AG09309 (cell line): ENCODE measurements at regions not wholly inside any gene's neighbourhood (a gene's known extent, or its start where the extent isn't known, plus 50 kb on each side); places are given as distances from the start of the nearest gene placed in this dataset.
A peak's percentile ranks its signal among the peaks of the same experiment; 100 is the strongest.

Experiments used
- DNase-seq: peaks from one replicate; pipeline ENCODE4 v3.0.0-alpha.2; 2010; ENCODE audit warnings: low read depth
- H3K4me3 ChIP-seq: 2 replicates; pipeline ENCODE4 v1.5.1; 2011; ENCODE audit warnings: mild to moderate bottlenecking, low read depth, low read length, moderate library complexity; ENCODE audit not compliant: control insufficient read depth
- CTCF ChIP-seq: IDR thresholded peaks from 2 replicates; pipeline ENCODE4 v1.5.1; 2011; ENCODE audit warnings: mild to moderate bottlenecking, low read depth, low read length, inconsistent platforms; ENCODE audit not compliant: insufficient read depth, control insufficient read depth; ENCODE audit errors: missing control alignments

GRCh38 chr5:2021484-2022176, 138.9 kb upstream of the IRX4 start:
- no peak for TF ChIP-seq CTCF
- DNase-seq: no peak
- H3K4me3 ChIP-seq: no peak overlapping the region

- DNase-seq: no peak
- no peak for TF ChIP-seq CTCF
- no peak overlapping the region for H3K4me3 ChIP-seq
Measured at GRCh38 chr5:2020730-2021129, 138.0 kb upstream of the IRX4 start.

GRCh38 chr5:2019716-2020115, 137.0 kb upstream of the IRX4 start:
- DNase-seq: no peak
- H3K4me3 ChIP-seq: no peak overlapping the region
- no peak for TF ChIP-seq CTCF

- TF ChIP-seq CTCF: no peak
- no peak for DNase-seq
- no peak overlapping the region for H3K4me3 ChIP-seq
Measured at GRCh38 chr5:2018390-2018724, 135.6 kb upstream of the IRX4 start.

GRCh38 chr5:2017540-2018389, 135.0 kb upstream of the IRX4 start:
- DNase-seq: no peak

GRCh38 chr5:2015961-2016360, 133.2 kb upstream of the IRX4 start:
- H3K4me3 ChIP-seq: no peak overlapping the region
- no peak for TF ChIP-seq CTCF
- DNase-seq: no peak

More at GRCh38 chr5:2017540-2018389, 135.0 kb upstream of the IRX4 start:
- TF ChIP-seq CTCF: peak; percentile 47
- no peak overlapping the region for H3K4me3 ChIP-seq
